Glutamatergic neuron (in vitro differentiated cells): ENCODE measurements at regions not wholly inside any gene's neighbourhood (a gene's known extent, or its start where the extent isn't known, plus 50 kb on each side); places are given as distances from the start of the nearest gene placed in this dataset.

Source experiments
- DNase-seq: peaks from one replicate; pipeline ENCODE4 v3.0.0; 2022
- H3K27ac Mint-ChIP-seq: one replicate; pipeline ENCODE4 v1.8.0; 2020; ENCODE audit warnings: mild to moderate bottlenecking, mixed read lengths, inconsistent platforms; ENCODE audit not compliant: unreplicated experiment
- H3K27me3 Mint-ChIP-seq: one replicate; pipeline ENCODE4 v1.8.0; 2020; ENCODE audit warnings: mild to moderate bottlenecking, moderate library complexity, mixed read lengths, inconsistent platforms; ENCODE audit not compliant: unreplicated experiment
- H3K36me3 Mint-ChIP-seq: one replicate; pipeline ENCODE4 v1.8.0; 2020; ENCODE audit warnings: mild to moderate bottlenecking, mixed read lengths, inconsistent platforms; ENCODE audit not compliant: unreplicated experiment
- H3K4me1 Mint-ChIP-seq: one replicate; pipeline ENCODE4 v1.8.0; 2020; ENCODE audit warnings: mild to moderate bottlenecking, low read depth, mixed read lengths, inconsistent platforms; ENCODE audit not compliant: unreplicated experiment
- H3K4me3 Mint-ChIP-seq: one replicate; pipeline ENCODE4 v1.8.0; 2020; ENCODE audit warnings: mild to moderate bottlenecking, mixed read lengths, inconsistent platforms; ENCODE audit not compliant: unreplicated experiment
- H3K9me3 Mint-ChIP-seq: one replicate; pipeline ENCODE4 v1.8.0; 2020; ENCODE audit warnings: mild to moderate bottlenecking, moderate library complexity, mixed read lengths, inconsistent platforms; ENCODE audit not compliant: unreplicated experiment
- CTCF ChIP-seq: fragments of 200-600 bp; sonication (generic); IDR thresholded peaks from one replicate; pipeline ENCODE4 v1.5.0; 2021; ENCODE audit not compliant: partially characterized antibody, unreplicated experiment

GRCh38 chr16:76784530-76784929 lies 406.5 kb upstream of the MON1B start:
- Mint-ChIP-seq H3K27ac (no peak overlapping the region), H3K27me3 (no peaks in the 10 kb centered on the region), H3K4me3 (no peak overlapping the region), H3K9me3 (no peaks in the 10 kb centered on the region), H3K4me1 (no peaks in the 10 kb centered on the region), H3K36me3 (peaks cover 4% of the 10 kb centered on the region)
- no peak for DNase-seq
- no peak for TF ChIP-seq CTCF

- no peaks in the 10 kb centered on the region for H3K27me3 Mint-ChIP-seq
- no peak overlapping the region for H3K27ac Mint-ChIP-seq
- peaks cover 4% of the 10 kb centered on the region for H3K36me3 Mint-ChIP-seq
- no peak for DNase-seq
- no peak overlapping the region for H3K4me3 Mint-ChIP-seq
- no peaks in the 10 kb centered on the region for H3K4me1 Mint-ChIP-seq
- no peaks in the 10 kb centered on the region for H3K9me3 Mint-ChIP-seq
- TF ChIP-seq CTCF: no peak
Observed at GRCh38 chr16:76787394-76787793, 403.6 kb upstream of the MON1B start.

GRCh38 chr16:76791151-76791550 lies 399.8 kb upstream of the MON1B start:
- H3K4me3 Mint-ChIP-seq: no peak overlapping the region
- no peak for DNase-seq
- no peaks in the 10 kb centered on the region for H3K4me1 Mint-ChIP-seq
- no peaks in the 10 kb centered on the region for H3K27me3 Mint-ChIP-seq
- H3K27ac Mint-ChIP-seq: no peak overlapping the region
- no peak for TF ChIP-seq CTCF
- H3K36me3 Mint-ChIP-seq: peaks cover 4% of the 10 kb centered on the region
- H3K9me3 Mint-ChIP-seq: no peaks in the 10 kb centered on the region

- no peaks in the 10 kb centered on the region for H3K27me3 Mint-ChIP-seq
- H3K36me3 Mint-ChIP-seq: no peaks in the 10 kb centered on the region
- H3K4me3 Mint-ChIP-seq: no peak overlapping the region
- DNase-seq: no peak
- TF ChIP-seq CTCF: no peak
- H3K27ac Mint-ChIP-seq: no peak overlapping the region
- no peaks in the 10 kb centered on the region for H3K4me1 Mint-ChIP-seq
- H3K9me3 Mint-ChIP-seq: no peaks in the 10 kb centered on the region
Observed at GRCh38 chr16:76796416-76796815, 394.6 kb upstream of the MON1B start.

- H3K9me3 Mint-ChIP-seq: no peaks in the 10 kb centered on the region
- no peak for TF ChIP-seq CTCF
- DNase-seq: no peak
- H3K4me3 Mint-ChIP-seq: no peak overlapping the region
- no peak overlapping the region for H3K27ac Mint-ChIP-seq
- H3K36me3 Mint-ChIP-seq: no peaks in the 10 kb centered on the region
- H3K27me3 Mint-ChIP-seq: no peaks in the 10 kb centered on the region
- no peaks in the 10 kb centered on the region for H3K4me1 Mint-ChIP-seq
Observed at GRCh38 chr16:76796978-76797377, 394.0 kb upstream of the MON1B start.
